SJSA1 (cell line): ENCODE measurements at regions not wholly inside any gene's neighbourhood (a gene's known extent, or its start where the extent isn't known, plus 50 kb on each side); places are given as distances from the start of the nearest gene placed in this dataset.

Source experiments
- DNase-seq, 2 experiments: peaks; one replicate each; pipeline ENCODE4 v3.0.0-alpha.2; 2015 to 2020; ENCODE audit warnings: low spot score in 2 of 2, low read depth in 1 of 2
- H3K27ac ChIP-seq: fragments of 250-450 bp; sonication (Bioruptor Pico); 2 replicates; pipeline ENCODE4 v1.5.1; 2020; ENCODE audit warnings: mild to moderate bottlenecking, moderate library complexity
- H3K27me3 ChIP-seq: fragments of 250-450 bp; sonication (Bioruptor Pico); replicated peaks from 2 replicates; pipeline ENCODE4 v1.5.1; 2020; ENCODE audit warnings: mild to moderate bottlenecking, moderate library complexity
- H3K36me3 ChIP-seq: fragments of 250-450 bp; sonication (Bioruptor Pico); 2 replicates; pipeline ENCODE4 v1.5.1; 2020; ENCODE audit warnings: mild to moderate bottlenecking
- H3K4me1 ChIP-seq: fragments of 250-450 bp; sonication (Bioruptor Pico); replicated peaks from 2 replicates; pipeline ENCODE4 v1.6.1; 2021; ENCODE audit warnings: mild to moderate bottlenecking
- H3K4me3 ChIP-seq: fragments of 250-450 bp; sonication (Bioruptor Pico); 2 replicates; pipeline ENCODE4 v1.5.1; 2020; ENCODE audit warnings: mild to moderate bottlenecking
- H3K9me3 ChIP-seq: fragments of 250-450 bp; sonication (Bioruptor Pico); replicated peaks from 2 replicates; pipeline ENCODE4 v1.5.1; 2020; ENCODE audit warnings: mild to moderate bottlenecking

DNA sequence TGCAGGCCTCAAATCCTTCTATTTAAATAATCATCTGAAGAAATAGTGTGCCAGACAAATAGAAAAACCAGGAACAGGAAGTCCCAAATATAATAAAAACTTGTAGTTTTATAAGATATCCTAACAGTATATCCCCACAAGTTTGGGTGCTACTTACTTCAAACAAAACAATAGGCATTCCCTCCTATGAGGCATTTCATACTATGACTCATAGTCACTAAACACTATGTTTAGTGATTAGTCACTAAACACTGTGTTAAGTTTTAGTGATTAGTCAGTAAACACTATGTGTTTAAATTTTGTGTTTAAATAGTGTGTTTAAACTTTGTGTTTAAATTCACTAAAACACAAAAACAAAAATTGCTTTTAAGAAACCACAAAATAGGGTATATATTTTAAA is 407.0 kb upstream of the CDH19 start:
- no peak for DNase-seq
- Histone ChIP-seq H3K4me3 (no peak overlapping the region), H3K27me3 (no peaks in the 10 kb centered on the region), H3K27ac (no peak overlapping the region), H3K4me1 (no peaks in the 10 kb centered on the region), H3K36me3 (no peaks in the 10 kb centered on the region), H3K9me3 (peaks cover 6% of the 10 kb centered on the region; the same call in 1 of the 2 replicates)

GRCh38 chr18:67007999-67008398 is 404.1 kb upstream of the CDH19 start:
- Histone ChIP-seq H3K36me3 (no peaks in the 10 kb centered on the region), H3K9me3 (peaks cover 6% of the 10 kb centered on the region; the same call in 1 of the 2 replicates), H3K4me3 (no peak overlapping the region), H3K27me3 (no peaks in the 10 kb centered on the region), H3K27ac (no peak overlapping the region), H3K4me1 (no peaks in the 10 kb centered on the region)
- DNase-seq = no peak

- Histone ChIP-seq H3K4me1 (no peaks in the 10 kb centered on the region), H3K27ac (no peak overlapping the region), H3K36me3 (no peaks in the 10 kb centered on the region), H3K4me3 (no peak overlapping the region), H3K27me3 (no peaks in the 10 kb centered on the region), H3K9me3 (peaks cover 6% of the 10 kb centered on the region; the same call in 1 of the 2 replicates)
- no peak for DNase-seq
These were observed 403.2 kb upstream of the CDH19 start for GRCh38 chr18:67007085-67007484.

GRCh38 chr18:67001052-67001451 is 397.2 kb upstream of the CDH19 start:
- Histone ChIP-seq H3K27me3 (no peaks in the 10 kb centered on the region), H3K4me3 (no peak overlapping the region), H3K27ac (no peak overlapping the region)

GRCh38 chr18:66999003-66999402 is 395.1 kb upstream of the CDH19 start:
- H3K4me3 ChIP-seq = no peak overlapping the region
- H3K36me3 ChIP-seq = no peaks in the 10 kb centered on the region
- DNase-seq = no peak
- H3K27ac ChIP-seq = no peak overlapping the region
- no peaks in the 10 kb centered on the region for H3K27me3 ChIP-seq
- 0 out of 2 replicates have a peak, but pooled peaks cover under 1% of the 10 kb centered on the region for H3K9me3 ChIP-seq
- no peaks in the 10 kb centered on the region for H3K4me1 ChIP-seq

More at GRCh38 chr18:67001052-67001451, 397.2 kb upstream of the CDH19 start:
- H3K9me3 ChIP-seq = no peaks in the 10 kb centered on the region
- H3K4me1 ChIP-seq = no peaks in the 10 kb centered on the region
- no peaks in the 10 kb centered on the region for H3K36me3 ChIP-seq
- no peak for DNase-seq

DNA sequence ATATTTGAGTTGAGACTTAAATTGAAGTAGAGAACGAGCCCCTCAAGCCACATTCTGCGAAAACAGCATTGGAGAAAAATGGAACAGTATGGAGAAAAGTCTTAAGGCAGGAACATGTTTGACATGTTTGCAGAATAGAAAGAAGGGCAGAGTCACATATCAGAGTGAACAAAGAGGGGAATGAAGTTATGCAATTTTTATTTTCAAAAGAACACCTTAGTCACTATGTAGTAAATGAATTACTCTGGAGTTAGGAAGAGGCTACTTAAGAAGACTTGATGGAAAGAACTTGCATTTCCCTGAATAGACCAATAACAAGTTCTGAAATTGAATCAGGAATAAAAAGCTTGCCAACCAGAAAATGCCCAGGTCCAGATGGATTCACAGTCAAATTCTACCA is 391.4 kb upstream of the CDH19 start:
- H3K4me3 ChIP-seq = no peak overlapping the region
- no peaks in the 10 kb centered on the region for H3K36me3 ChIP-seq
- no peaks in the 10 kb centered on the region for H3K27me3 ChIP-seq
- H3K9me3 ChIP-seq = 0 out of 2 replicates have a peak, but pooled peaks cover 2% of the 10 kb centered on the region
- no peaks in the 10 kb centered on the region for H3K4me1 ChIP-seq
- H3K27ac ChIP-seq = no peak overlapping the region
- no peak for DNase-seq

GRCh38 chr18:66994790-66995189 is 390.9 kb upstream of the CDH19 start:
- no peak overlapping the region for H3K27ac ChIP-seq
- H3K9me3 ChIP-seq = 0 out of 2 replicates have a peak, but pooled peaks cover 2% of the 10 kb centered on the region
- H3K4me3 ChIP-seq = no peak overlapping the region
- no peaks in the 10 kb centered on the region for H3K36me3 ChIP-seq
- H3K27me3 ChIP-seq = no peaks in the 10 kb centered on the region
- H3K4me1 ChIP-seq = no peaks in the 10 kb centered on the region
- DNase-seq = no peak

DNA sequence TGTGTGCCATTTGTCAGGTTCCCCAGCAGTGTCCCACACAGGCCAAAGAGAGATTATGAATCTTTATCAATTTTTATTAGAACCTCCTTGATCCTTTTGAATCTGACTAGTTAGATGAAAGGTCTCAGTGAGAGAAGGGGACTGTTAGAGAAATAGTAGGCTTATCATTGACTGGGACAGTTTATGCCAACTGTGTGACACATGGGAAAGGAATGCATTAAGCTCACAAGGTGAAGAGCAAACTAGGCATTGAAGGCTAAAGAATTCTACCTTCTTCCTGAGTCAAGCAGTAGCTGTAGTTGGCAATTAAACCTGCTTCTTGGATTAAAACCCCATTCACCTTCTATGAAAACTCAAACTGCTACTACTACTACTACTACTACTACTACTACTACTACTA is 389.6 kb upstream of the CDH19 start:
- Histone ChIP-seq H3K27me3 (no peaks in the 10 kb centered on the region), H3K27ac (no peak overlapping the region), H3K4me1 (no peaks in the 10 kb centered on the region), H3K9me3 (0 out of 2 replicates have a peak, but pooled peaks cover 2% of the 10 kb centered on the region), H3K36me3 (no peaks in the 10 kb centered on the region), H3K4me3 (no peak overlapping the region)
- no peak for DNase-seq

DNA sequence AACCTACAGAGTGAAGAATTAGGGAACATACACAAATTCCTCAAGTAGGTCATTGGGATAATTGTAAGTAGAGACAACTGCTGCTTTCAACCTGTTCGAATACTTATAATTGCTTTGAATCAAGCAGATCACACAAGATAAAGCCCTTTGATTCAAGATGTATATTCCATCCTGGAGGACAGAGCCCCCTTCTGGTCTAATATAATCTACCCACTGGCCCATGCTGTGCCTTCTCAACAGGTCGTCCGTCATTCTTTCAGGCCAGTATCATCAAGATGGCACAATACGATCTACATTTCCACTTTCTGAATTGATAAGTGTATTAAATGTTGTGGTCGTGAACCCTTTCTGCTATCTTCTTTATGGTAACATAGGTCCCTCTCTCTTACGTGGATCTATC is 387.0 kb upstream of the CDH19 start:
- no peak for DNase-seq
- no peak overlapping the region for H3K4me3 ChIP-seq
- no peaks in the 10 kb centered on the region for H3K4me1 ChIP-seq
- H3K9me3 ChIP-seq = 0 out of 2 replicates have a peak, but pooled peaks cover 2% of the 10 kb centered on the region
- no peaks in the 10 kb centered on the region for H3K36me3 ChIP-seq
- H3K27ac ChIP-seq = no peak overlapping the region
- no peaks in the 10 kb centered on the region for H3K27me3 ChIP-seq

GRCh38 chr18:66979009-66979408 is 375.1 kb upstream of the CDH19 start:
- Histone ChIP-seq H3K27ac (no peak overlapping the region), H3K36me3 (no peaks in the 10 kb centered on the region), H3K9me3 (no peaks in the 10 kb centered on the region), H3K4me1 (no peaks in the 10 kb centered on the region), H3K4me3 (no peak overlapping the region), H3K27me3 (no peaks in the 10 kb centered on the region)
- DNase-seq = no peak

GRCh38 chr18:66972681-66973080 is 368.8 kb upstream of the CDH19 start:
- Histone ChIP-seq H3K36me3 (no peaks in the 10 kb centered on the region), H3K4me1 (no peaks in the 10 kb centered on the region), H3K27ac (no peak overlapping the region)

GRCh38 chr18:66971960-66972359 is 368.1 kb upstream of the CDH19 start:
- H3K36me3 ChIP-seq = no peaks in the 10 kb centered on the region
- no peak overlapping the region for H3K27ac ChIP-seq
- H3K4me3 ChIP-seq = no peak overlapping the region
- no peak for DNase-seq
- 0 out of 2 replicates have a peak, but pooled peaks cover 8% of the 10 kb centered on the region for H3K9me3 ChIP-seq
- no peaks in the 10 kb centered on the region for H3K4me1 ChIP-seq
- H3K27me3 ChIP-seq = no peaks in the 10 kb centered on the region

More at GRCh38 chr18:66972681-66973080, 368.8 kb upstream of the CDH19 start:
- Histone ChIP-seq H3K9me3 (0 out of 2 replicates have a peak, but pooled peaks cover 8% of the 10 kb centered on the region), H3K4me3 (no peak overlapping the region), H3K27me3 (no peaks in the 10 kb centered on the region)
- DNase-seq = no peak

GRCh38 chr18:66966171-66966570 is 362.3 kb upstream of the CDH19 start:
- H3K4me3 ChIP-seq = no peak overlapping the region
- H3K27ac ChIP-seq = no peak overlapping the region
- H3K9me3 ChIP-seq = 0 out of 2 replicates have a peak, but pooled peaks cover 2% of the 10 kb centered on the region
- no peaks in the 10 kb centered on the region for H3K36me3 ChIP-seq
- H3K27me3 ChIP-seq = no peaks in the 10 kb centered on the region
- DNase-seq = no peak
- H3K4me1 ChIP-seq = no peaks in the 10 kb centered on the region

GRCh38 chr18:66958309-66958708 is 354.4 kb upstream of the CDH19 start:
- H3K9me3 ChIP-seq = no peaks in the 10 kb centered on the region
- H3K36me3 ChIP-seq = no peaks in the 10 kb centered on the region
- no peak overlapping the region for H3K4me3 ChIP-seq
- H3K27ac ChIP-seq = no peak overlapping the region
- no peaks in the 10 kb centered on the region for H3K27me3 ChIP-seq
- no peaks in the 10 kb centered on the region for H3K4me1 ChIP-seq
- no peak for DNase-seq

GRCh38 chr18:66951750-66952149 is 347.9 kb upstream of the CDH19 start:
- H3K4me3 ChIP-seq = no peak overlapping the region
- H3K27ac ChIP-seq = no peak overlapping the region
- H3K4me1 ChIP-seq = no peaks in the 10 kb centered on the region
- no peak for DNase-seq
- H3K36me3 ChIP-seq = no peaks in the 10 kb centered on the region
- no peaks in the 10 kb centered on the region for H3K27me3 ChIP-seq
- 0 out of 2 replicates have a peak, but pooled peaks cover 2% of the 10 kb centered on the region for H3K9me3 ChIP-seq
